ENCODE measurements at regions not wholly inside any gene's neighbourhood (a gene's known extent, or its start where the extent isn't known, plus 50 kb on each side); places are given as distances from the start of the nearest gene placed in this dataset.

DNA sequence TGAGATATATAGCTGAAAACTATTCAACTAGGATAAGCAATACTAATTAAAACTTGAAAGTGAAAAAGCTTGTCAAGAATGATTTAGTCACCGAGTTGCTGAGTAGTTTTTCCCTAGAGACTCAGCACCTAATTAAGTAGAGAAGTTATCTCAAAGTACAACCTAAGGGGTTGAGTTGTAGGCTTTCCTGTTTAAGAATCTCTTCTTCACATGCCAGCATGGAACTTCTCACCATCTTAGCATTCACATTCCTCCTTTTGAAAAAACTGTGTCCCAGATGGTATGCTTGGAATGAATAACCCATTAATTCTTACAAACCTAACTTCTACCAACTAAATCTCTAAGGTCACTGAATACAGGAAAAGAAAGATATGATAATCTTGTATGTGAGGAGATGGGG, 303.3 kb upstream of the ZC3H12C start:
- TF ChIP-seq CTCF (conservative IDR thresholded peaks at IDR 0.05; ENCODE audit: low read depth, low read length): no peak
- peak; percentile 60 for DNase-seq (ENCODE audit: low read depth)
- H3K4me3 ChIP-seq (ENCODE audit: low read length): no peak overlapping the region

DNA sequence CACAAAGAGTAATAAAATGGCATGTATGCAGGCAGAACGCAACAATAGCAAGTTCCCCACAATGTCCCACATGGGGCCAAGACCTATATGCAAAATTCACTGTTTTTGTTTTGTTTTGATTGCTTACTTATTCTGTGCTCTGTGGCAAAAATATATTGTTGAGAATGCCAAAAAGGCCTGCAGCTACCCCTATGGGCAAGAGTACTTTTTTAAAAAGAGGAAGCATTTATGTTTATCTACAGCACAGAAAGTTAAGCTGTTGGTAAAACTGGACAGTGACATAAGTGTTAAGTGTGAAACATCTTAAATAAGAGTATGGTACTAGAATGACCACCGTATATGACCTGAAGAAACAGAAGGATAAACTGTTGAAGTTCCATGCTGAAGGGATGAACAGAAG, 301.9 kb upstream of the ZC3H12C start:
- DNase-seq (ENCODE audit: low read depth): no peak

DNA sequence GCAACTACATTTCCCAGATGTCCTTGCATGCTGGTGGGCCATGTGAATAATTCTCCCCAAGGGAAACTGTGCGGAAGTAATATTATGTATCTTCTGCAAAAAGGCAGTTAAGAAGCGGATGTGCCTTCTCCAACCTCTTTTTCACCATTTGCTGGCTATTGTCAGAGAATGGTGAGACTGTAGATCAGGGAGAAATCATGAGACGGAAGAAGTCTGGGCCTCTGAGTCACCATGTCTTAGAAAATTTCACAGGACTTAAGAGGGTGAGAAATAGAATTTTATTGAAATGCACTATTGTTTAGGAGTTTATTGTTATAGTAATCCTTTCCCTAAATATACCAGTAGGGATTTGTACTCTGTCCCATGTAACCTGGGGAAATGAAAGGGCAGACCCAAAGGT, 298.7 kb upstream of the ZC3H12C start:
- no peak for TF ChIP-seq CTCF (conservative IDR thresholded peaks at IDR 0.05; ENCODE audit: low read depth, low read length)
- DNase-seq (ENCODE audit: low read depth): no peak
- no peak overlapping the region for H3K4me3 ChIP-seq (ENCODE audit: low read length)

More for the DNA sequence above, 301.9 kb upstream of the ZC3H12C start:
- TF ChIP-seq CTCF (conservative IDR thresholded peaks at IDR 0.05; ENCODE audit: low read depth, low read length): no peak
- no peak overlapping the region for H3K4me3 ChIP-seq (ENCODE audit: low read length)

- no peak overlapping the region for H3K4me3 ChIP-seq (ENCODE audit: low read length)
- no peak for DNase-seq (ENCODE audit: low read depth)
- TF ChIP-seq CTCF (conservative IDR thresholded peaks at IDR 0.05; ENCODE audit: low read depth, low read length): no peak
These were observed 298.0 kb upstream of the ZC3H12C start for GRCh38 chr11:109795234-109795633.

- TF ChIP-seq CTCF (conservative IDR thresholded peaks at IDR 0.05; ENCODE audit: low read depth, low read length): no peak
- DNase-seq (ENCODE audit: low read depth): no peak
- H3K4me3 ChIP-seq (ENCODE audit: low read length): no peak overlapping the region
These were observed 296.9 kb upstream of the ZC3H12C start for GRCh38 chr11:109796253-109796652.

- H3K4me3 ChIP-seq (ENCODE audit: low read length): no peak overlapping the region
- TF ChIP-seq CTCF (conservative IDR thresholded peaks at IDR 0.05; ENCODE audit: low read depth, low read length): no peak
- DNase-seq (ENCODE audit: low read depth): no peak
These were observed 294.7 kb upstream of the ZC3H12C start for GRCh38 chr11:109798521-109798920.

DNA sequence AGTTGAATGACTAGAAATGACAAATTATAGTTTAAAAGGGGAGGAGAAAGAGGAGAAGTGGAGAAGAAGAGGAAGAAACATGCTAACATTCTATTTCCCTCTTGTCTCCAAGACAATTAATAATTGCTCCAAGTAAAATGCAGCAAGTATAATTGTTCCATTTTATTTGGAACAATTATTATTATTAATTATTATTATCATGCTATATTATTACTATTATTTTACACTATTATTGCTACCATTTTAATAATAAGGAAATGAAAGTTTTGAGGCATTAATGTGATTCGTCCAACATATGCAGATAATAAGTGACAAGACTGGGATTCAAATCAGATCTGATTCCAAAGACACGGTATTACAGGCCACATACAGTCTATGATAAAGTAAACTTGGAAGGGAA, 293.6 kb upstream of the ZC3H12C start:
- TF ChIP-seq CTCF (conservative IDR thresholded peaks at IDR 0.05; ENCODE audit: low read depth, low read length): no peak
- DNase-seq (ENCODE audit: low read depth): no peak
- H3K4me3 ChIP-seq (ENCODE audit: low read length): no peak overlapping the region

All from retinal pigment epithelial cell (primary cell).